ACC112 (cell line): ENCODE measurements at regions not wholly inside any gene's neighbourhood (a gene's known extent, or its start where the extent isn't known, plus 50 kb on each side); places are given as distances from the start of the nearest gene placed in this dataset.

Experiments used
- H2AFZ ChIP-seq: fragments of 200-600 bp; sonication (generic); one replicate; pipeline ENCODE4 v1.6.0; 2017; ENCODE audit warnings: antibody characterized with exemption, low read length; ENCODE audit not compliant: unreplicated experiment
- H3K27ac ChIP-seq: fragments of 200-600 bp; sonication (generic); 2 replicates; pipeline ENCODE4 v1.5.1; 2014; ENCODE audit warnings: low read depth, mild to moderate bottlenecking, antibody characterized with exemption, low read length, moderate library complexity
- H3K27me3 ChIP-seq: fragments of 200-600 bp; sonication (generic); 2 replicates; pipeline ENCODE4 v1.6.1; 2014; ENCODE audit warnings: mild to moderate bottlenecking, antibody characterized with exemption, low read length, moderate library complexity, mixed read lengths; ENCODE audit not compliant: insufficient read depth
- H3K36me3 ChIP-seq: fragments of 200-600 bp; sonication (generic); 2 replicates; pipeline ENCODE4 v1.6.1; 2016; ENCODE audit warnings: mild to moderate bottlenecking, antibody characterized with exemption, low read length, moderate library complexity, mixed read lengths; ENCODE audit not compliant: insufficient read depth
- H3K4me1 ChIP-seq: fragments of 200-600 bp; sonication (generic); one replicate; pipeline ENCODE4 v1.6.1; 2016; ENCODE audit warnings: low read length, mixed read lengths; ENCODE audit not compliant: insufficient read depth, unreplicated experiment, control insufficient read depth
- H3K4me3 ChIP-seq: fragments of 200-600 bp; sonication (generic); 2 replicates; pipeline ENCODE4 v1.5.1; 2014; ENCODE audit warnings: mild to moderate bottlenecking, low read depth, low read length
- H3K79me2 ChIP-seq: fragments of 200-600 bp; sonication (generic); one replicate; pipeline ENCODE4 v1.6.0; 2016; ENCODE audit warnings: low read length; ENCODE audit not compliant: control insufficient read depth, unreplicated experiment, insufficient read depth

DNA sequence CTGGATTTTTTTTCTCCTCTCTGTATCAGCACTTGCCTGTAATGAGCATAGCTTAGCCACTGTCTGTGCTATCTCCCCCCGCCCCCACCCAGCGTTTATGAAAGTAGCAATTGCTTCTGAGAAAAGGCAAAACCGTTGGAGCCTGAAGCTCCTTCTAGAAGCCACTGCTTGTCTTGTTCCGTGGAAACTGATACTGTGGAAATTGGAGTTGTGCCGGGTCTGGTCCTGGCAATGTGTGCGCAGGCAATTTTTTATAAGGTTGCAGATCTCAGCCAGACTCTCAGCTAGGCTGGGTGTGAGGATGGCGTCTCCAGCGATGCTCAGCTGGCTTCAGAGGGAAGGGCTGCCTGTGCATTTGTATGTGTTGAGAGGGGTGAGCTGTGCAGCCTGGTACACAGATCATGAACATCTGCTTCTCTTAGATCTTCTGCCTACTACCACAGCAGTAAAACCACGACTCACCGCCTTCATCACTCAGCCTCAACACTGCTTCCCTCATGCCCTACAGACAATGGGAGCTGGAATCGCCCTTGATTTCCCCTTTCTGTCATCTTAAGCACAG, 72.4 kb upstream of the GTSF1L start:
- H3K36me3 ChIP-seq = no peaks in the 10 kb centered on the region
- H3K27me3 ChIP-seq = peaks cover 36% of the 10 kb centered on the region
- H3K4me1 ChIP-seq = no peaks in the 10 kb centered on the region
- no peaks in the 10 kb centered on the region for H3K79me2 ChIP-seq
- H2AFZ ChIP-seq = no peak overlapping the region
- H3K27ac ChIP-seq = no peak overlapping the region
- H3K4me3 ChIP-seq = no peak overlapping the region

DNA sequence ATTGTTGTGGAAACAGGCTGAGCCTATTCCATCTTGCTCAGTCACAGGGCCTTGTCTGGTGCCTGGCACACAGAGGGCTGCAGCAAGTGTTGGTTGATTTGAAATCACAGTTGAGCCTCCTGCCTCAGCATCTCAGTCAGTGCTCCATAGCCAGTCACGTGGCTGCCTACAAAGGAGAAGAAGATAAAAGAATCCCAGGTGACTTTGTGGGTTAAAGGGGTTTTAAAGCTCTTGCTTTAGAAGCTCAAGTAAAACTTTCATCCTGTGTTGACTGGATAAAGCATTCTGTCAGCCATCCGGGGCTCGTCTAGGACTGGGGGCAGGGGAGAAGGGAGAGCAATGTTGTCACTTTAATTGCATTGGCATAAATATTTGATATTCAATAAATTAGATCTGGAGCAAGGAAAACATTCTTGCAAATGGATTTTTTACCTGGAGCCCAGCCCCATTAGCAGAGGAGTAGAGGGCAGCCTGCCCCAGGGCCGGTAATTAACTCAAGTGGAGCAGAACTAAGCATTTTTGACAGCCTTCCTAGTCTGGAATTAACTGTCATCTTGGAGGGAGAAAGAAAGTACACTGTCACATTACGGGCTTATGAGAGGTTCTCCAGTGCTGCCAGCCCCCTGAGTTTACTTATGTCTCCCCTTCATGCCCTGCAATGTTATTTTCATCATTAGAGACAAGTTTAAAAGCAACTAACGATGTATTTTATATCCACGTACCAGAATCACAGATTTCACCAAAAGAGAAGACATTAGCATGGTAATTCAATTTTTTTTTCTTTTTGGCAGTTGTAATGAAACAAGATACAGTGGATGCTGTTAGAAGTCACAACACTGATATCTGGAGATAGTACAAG, 71.7 kb upstream of the GTSF1L start:
- no peaks in the 10 kb centered on the region for H3K79me2 ChIP-seq
- H3K4me1 ChIP-seq = no peaks in the 10 kb centered on the region
- H2AFZ ChIP-seq = no peak overlapping the region
- H3K4me3 ChIP-seq = no peak overlapping the region
- H3K36me3 ChIP-seq = no peaks in the 10 kb centered on the region
- no peak overlapping the region for H3K27ac ChIP-seq
- H3K27me3 ChIP-seq = peaks cover 38% of the 10 kb centered on the region

DNA sequence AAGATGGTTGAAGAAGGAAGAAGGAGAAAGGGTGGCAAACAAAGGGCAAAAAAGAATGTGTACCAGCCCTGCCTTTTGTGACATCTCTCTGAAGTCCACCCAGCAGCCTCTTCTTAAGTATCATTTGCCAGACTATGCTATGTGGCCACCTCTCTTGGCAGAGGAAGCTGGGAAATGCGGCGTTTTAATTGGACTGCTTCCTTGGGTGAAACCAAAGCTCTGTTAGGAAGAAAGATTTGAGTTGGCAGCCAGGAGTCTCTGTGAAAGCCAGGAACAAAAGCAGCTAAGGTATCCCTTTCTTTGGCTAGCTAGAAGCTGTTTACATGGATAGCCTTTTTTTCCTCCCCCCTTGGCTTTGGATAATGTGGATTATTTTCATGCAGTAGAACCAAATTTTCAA, 67.5 kb upstream of the GTSF1L start:
- Histone ChIP-seq H3K4me3 (no peak overlapping the region), H3K27me3 (peaks cover 43% of the 10 kb centered on the region), H3K4me1 (no peaks in the 10 kb centered on the region), H2AFZ (no peak overlapping the region), H3K79me2 (no peaks in the 10 kb centered on the region), H3K36me3 (no peaks in the 10 kb centered on the region), H3K27ac (no peak overlapping the region)

DNA sequence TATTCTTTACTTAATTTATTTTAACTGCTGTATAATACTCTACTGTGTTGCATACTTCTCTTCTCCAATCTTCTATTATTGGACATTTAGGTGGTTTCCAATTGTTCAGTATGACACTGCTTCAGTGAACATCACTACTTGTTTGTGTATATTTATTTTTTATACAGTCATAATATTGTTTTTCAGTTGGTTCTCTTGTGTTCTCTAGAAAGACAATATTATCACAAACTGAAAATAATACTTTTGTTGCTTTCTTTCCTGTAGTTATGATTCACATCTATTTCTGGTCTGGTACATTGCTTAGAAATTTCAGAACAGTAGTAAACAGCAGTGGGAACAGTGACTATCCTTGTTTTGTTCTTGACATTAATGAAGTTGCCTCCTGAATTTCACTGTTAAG, 62.8 kb upstream of the GTSF1L start:
- no peak overlapping the region for H3K27ac ChIP-seq
- H3K4me3 ChIP-seq = no peak overlapping the region
- H3K79me2 ChIP-seq = no peaks in the 10 kb centered on the region
- peaks cover 19% of the 10 kb centered on the region for H3K27me3 ChIP-seq
- H3K4me1 ChIP-seq = no peaks in the 10 kb centered on the region
- no peak overlapping the region for H2AFZ ChIP-seq
- H3K36me3 ChIP-seq = no peaks in the 10 kb centered on the region

GRCh38 chr20:43787937-43788336, 61.1 kb upstream of the GTSF1L start:
- H3K79me2 ChIP-seq = no peaks in the 10 kb centered on the region
- H3K36me3 ChIP-seq = no peaks in the 10 kb centered on the region
- H3K27me3 ChIP-seq = peaks cover 12% of the 10 kb centered on the region
- H3K4me3 ChIP-seq = no peak overlapping the region
- no peak overlapping the region for H2AFZ ChIP-seq
- no peak overlapping the region for H3K27ac ChIP-seq
- no peaks in the 10 kb centered on the region for H3K4me1 ChIP-seq

DNA sequence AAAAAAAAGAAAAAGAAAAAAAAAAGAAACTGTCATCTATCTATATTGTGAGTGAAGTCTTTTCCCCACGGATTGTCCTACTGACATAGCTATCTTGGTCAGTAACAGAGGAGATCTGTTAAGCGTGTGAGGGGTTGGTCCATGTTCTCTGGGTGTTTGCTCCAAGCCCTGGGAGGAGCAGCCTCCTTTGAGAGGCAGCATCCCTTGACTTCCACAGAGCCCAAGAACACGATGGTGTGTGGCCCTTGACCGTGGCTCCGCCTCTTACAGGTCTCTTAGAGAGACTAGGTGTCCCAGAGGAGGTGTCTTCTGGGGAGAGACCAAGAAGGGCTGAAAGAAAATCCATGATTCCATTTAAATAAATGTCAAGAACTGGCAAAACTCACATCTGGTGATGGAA, 60.1 kb upstream of the GTSF1L start:
- Histone ChIP-seq H3K27ac (no peak overlapping the region), H3K79me2 (no peaks in the 10 kb centered on the region), H3K4me3 (no peak overlapping the region), H3K4me1 (no peaks in the 10 kb centered on the region), H3K36me3 (no peaks in the 10 kb centered on the region), H3K27me3 (peaks cover 1% of the 10 kb centered on the region; the same call in 1 of the 2 replicates), H2AFZ (no peak overlapping the region)

GRCh38 chr20:43781215-43781614, 54.4 kb upstream of the GTSF1L start:
- no peak overlapping the region for H3K4me3 ChIP-seq
- no peaks in the 10 kb centered on the region for H3K79me2 ChIP-seq
- H2AFZ ChIP-seq = no peak overlapping the region
- no peaks in the 10 kb centered on the region for H3K4me1 ChIP-seq
- H3K36me3 ChIP-seq = no peaks in the 10 kb centered on the region
- H3K27ac ChIP-seq = no peak overlapping the region
- H3K27me3 ChIP-seq = peaks cover 14% of the 10 kb centered on the region; the same call in 1 of the 2 replicates

DNA sequence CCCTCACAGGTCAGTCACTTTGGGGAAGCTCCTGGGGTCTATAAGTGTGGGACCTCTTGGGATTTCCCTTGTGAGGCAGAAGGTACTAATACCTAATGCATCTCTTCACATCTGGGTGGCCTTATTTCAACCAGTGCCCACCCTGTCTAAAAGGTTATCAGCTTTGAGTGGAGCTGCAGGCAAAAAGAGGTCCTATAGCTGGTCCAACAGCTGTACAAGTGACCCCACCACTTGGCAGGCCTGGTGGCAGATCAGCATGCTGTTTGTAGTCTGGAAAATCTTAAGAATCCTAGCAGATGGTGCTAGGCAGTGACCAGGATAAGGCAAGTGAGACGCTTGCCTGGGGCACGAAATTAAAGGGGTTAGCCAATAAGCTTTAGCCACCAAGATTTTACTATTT, 51.6 kb upstream of the GTSF1L start:
- Histone ChIP-seq H3K36me3 (no peaks in the 10 kb centered on the region), H3K27ac (no peak overlapping the region), H3K27me3 (peaks cover 30% of the 10 kb centered on the region), H2AFZ (no peak overlapping the region), H3K4me3 (no peak overlapping the region), H3K79me2 (no peaks in the 10 kb centered on the region), H3K4me1 (no peaks in the 10 kb centered on the region)

- no peaks in the 10 kb centered on the region for H3K4me1 ChIP-seq
Measured at GRCh38 chr20:43776691-43777090, 49.9 kb upstream of the GTSF1L start.

More at GRCh38 chr20:43776691-43777090, 49.9 kb upstream of the GTSF1L start:
- H3K4me3 ChIP-seq = no peak overlapping the region
- no peak overlapping the region for H2AFZ ChIP-seq
- H3K27me3 ChIP-seq = peaks cover 45% of the 10 kb centered on the region
- H3K36me3 ChIP-seq = no peaks in the 10 kb centered on the region
- H3K79me2 ChIP-seq = no peaks in the 10 kb centered on the region
- no peak overlapping the region for H3K27ac ChIP-seq
